ENCODE measurements at regions not wholly inside any gene's neighbourhood (a gene's known extent, or its start where the extent isn't known, plus 50 kb on each side); places are given as distances from the start of the nearest gene placed in this dataset.

DNA sequence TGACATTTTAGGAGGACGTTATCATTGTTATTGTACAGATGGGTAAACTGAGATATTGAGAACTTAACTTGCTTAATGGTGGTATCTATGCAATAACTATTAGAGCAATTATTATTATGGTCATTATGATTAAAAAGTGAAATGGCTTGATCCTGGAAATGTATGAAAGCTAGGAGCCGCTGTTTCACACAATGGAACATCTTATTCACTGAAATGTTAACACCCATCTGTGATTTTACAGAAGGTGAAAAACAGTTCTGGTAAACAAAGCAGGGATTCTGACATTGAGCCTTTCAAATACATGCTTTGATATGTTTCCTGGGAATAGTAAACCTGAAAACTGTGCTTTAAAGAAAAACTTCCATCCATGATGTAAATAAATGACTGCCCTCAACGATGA is 261.4 kb downstream of the BTG1 start:
- no peak overlapping the region for H3K4me2 ChIP-seq
- no peak overlapping the region for H2AFZ ChIP-seq (ENCODE audit: low read depth)
- TF ChIP-seq, protein P1, sequence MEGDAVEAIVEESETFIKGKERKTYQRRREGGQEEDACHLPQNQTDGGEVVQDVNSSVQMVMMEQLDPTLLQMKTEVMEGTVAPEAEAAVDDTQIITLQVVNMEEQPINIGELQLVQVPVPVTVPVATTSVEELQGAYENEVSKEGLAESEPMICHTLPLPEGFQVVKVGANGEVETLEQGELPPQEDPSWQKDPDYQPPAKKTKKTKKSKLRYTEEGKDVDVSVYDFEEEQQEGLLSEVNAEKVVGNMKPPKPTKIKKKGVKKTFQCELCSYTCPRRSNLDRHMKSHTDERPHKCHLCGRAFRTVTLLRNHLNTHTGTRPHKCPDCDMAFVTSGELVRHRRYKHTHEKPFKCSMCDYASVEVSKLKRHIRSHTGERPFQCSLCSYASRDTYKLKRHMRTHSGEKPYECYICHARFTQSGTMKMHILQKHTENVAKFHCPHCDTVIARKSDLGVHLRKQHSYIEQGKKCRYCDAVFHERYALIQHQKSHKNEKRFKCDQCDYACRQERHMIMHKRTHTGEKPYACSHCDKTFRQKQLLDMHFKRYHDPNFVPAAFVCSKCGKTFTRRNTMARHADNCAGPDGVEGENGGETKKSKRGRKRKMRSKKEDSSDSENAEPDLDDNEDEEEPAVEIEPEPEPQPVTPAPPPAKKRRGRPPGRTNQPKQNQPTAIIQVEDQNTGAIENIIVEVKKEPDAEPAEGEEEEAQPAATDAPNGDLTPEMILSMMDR (conservative IDR thresholded peaks at IDR 0.05; ENCODE audit: low read depth, low read length) = no peak
- no peak overlapping the region for H3K27ac ChIP-seq
- H3K4me3 ChIP-seq (IDR thresholded peaks at IDR 0.05; ENCODE audit: insufficient read depth, low read depth, low read length) = no peak overlapping the region
- H3K79me2 ChIP-seq (ENCODE audit: insufficient read depth, low read depth) = no peaks in the 10 kb centered on the region
- H3K4me1 ChIP-seq (ENCODE audit: low read depth, poor library complexity, severe bottlenecking) = no peaks in the 10 kb centered on the region
- no peaks in the 10 kb centered on the region for H3K36me3 ChIP-seq (ENCODE audit: insufficient read depth)
- no peak overlapping the region for H3K9ac ChIP-seq
- no peaks in the 10 kb centered on the region for H4K20me1 ChIP-seq (ENCODE audit: insufficient read depth)
- no peaks in the 10 kb centered on the region for H3K27me3 ChIP-seq (ENCODE audit: insufficient read depth, low read depth)

DNA sequence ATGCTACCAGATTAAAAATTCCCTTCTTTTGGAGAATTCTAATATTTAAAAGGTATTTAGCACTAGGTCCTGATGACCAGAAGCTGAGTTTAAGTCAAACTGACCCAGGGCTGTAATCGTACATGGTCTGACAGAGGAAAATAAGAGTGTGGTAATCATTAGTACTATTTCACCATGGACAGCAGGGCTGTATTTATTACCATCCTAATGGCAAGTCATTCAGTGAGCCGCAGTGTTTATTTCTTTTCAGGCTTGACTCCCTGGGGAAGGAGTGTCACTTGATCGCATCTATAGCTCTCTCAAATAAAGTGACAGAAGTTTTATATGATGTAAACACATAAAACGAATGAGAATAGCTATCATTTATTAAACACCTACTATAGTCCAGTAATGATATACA is 261.8 kb downstream of the BTG1 start:
- Histone ChIP-seq H3K36me3 (ENCODE audit: insufficient read depth) (no peaks in the 10 kb centered on the region), H2AFZ (ENCODE audit: low read depth) (no peak overlapping the region), H3K4me2 (no peak overlapping the region), H4K20me1 (ENCODE audit: insufficient read depth) (no peaks in the 10 kb centered on the region), H3K4me3 (IDR thresholded peaks at IDR 0.05; ENCODE audit: insufficient read depth, low read depth, low read length) (no peak overlapping the region), H3K9ac (no peak overlapping the region), H3K27ac (no peak overlapping the region), H3K27me3 (ENCODE audit: insufficient read depth, low read depth) (no peaks in the 10 kb centered on the region), H3K4me1 (ENCODE audit: low read depth, poor library complexity, severe bottlenecking) (no peaks in the 10 kb centered on the region), H3K79me2 (ENCODE audit: insufficient read depth, low read depth) (no peaks in the 10 kb centered on the region)
- TF ChIP-seq, protein P1 (conservative IDR thresholded peaks at IDR 0.05; ENCODE audit: low read depth, low read length) = no peak

DNA sequence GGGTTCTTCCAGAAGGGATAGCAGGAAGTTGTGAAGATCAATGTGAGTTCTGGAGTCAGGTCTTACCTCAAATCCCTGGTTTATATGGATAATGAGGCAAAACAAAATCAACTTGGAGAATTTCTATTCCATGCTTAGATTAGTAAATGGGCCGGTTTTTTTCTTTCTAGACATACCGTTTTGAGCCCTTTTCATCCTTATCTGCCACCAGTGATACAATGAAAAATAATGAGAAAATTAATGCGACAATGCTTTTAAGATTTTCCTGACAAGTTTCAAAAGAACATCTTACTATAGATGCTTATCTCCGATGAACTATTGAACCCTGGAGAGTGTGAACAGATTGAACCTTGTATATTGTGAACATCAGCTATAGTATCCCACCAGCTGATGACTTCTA is 262.7 kb downstream of the BTG1 start:
- Histone ChIP-seq H3K36me3 (ENCODE audit: insufficient read depth) (no peaks in the 10 kb centered on the region), H4K20me1 (ENCODE audit: insufficient read depth) (no peaks in the 10 kb centered on the region), H3K79me2 (ENCODE audit: insufficient read depth, low read depth) (no peaks in the 10 kb centered on the region), H3K27ac (no peak overlapping the region), H3K4me3 (IDR thresholded peaks at IDR 0.05; ENCODE audit: insufficient read depth, low read depth, low read length) (no peak overlapping the region), H3K9ac (no peak overlapping the region), H3K27me3 (ENCODE audit: insufficient read depth, low read depth) (no peaks in the 10 kb centered on the region), H2AFZ (ENCODE audit: low read depth) (no peak overlapping the region), H3K4me2 (no peak overlapping the region), H3K4me1 (ENCODE audit: low read depth, poor library complexity, severe bottlenecking) (no peaks in the 10 kb centered on the region)
- TF ChIP-seq, protein P1 (conservative IDR thresholded peaks at IDR 0.05; ENCODE audit: low read depth, low read length) = no peak

DNA sequence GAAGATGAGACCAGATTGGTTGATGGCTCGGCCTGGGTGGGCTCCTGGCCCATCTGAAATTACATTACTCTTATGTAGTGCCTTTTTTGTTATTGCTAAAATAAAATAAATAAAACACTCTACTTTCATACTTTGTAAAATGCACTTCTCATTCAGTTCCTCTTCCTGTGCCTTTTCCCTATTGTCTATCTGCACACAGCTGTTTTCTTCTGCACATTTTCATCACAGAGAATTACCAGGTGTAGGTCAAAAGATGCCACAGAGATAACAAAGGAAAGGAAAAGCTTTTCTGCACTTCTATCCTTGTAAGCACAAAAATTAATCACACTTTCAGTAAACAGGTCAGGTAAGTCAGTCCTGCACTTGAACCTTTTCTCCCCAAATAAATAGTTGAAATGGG is 265.1 kb downstream of the BTG1 start:
- Histone ChIP-seq H3K36me3 (ENCODE audit: insufficient read depth) (no peaks in the 10 kb centered on the region), H3K4me1 (ENCODE audit: low read depth, poor library complexity, severe bottlenecking) (no peaks in the 10 kb centered on the region), H3K79me2 (ENCODE audit: insufficient read depth, low read depth) (no peaks in the 10 kb centered on the region), H3K9ac (no peak overlapping the region), H3K27ac (no peak overlapping the region), H3K27me3 (ENCODE audit: insufficient read depth, low read depth) (no peaks in the 10 kb centered on the region), H3K4me2 (no peak overlapping the region), H3K4me3 (IDR thresholded peaks at IDR 0.05; ENCODE audit: insufficient read depth, low read depth, low read length) (no peak overlapping the region), H4K20me1 (ENCODE audit: insufficient read depth) (no peaks in the 10 kb centered on the region), H2AFZ (ENCODE audit: low read depth) (no peak overlapping the region)
- TF ChIP-seq, protein P1 (conservative IDR thresholded peaks at IDR 0.05; ENCODE audit: low read depth, low read length) = no peak

Data from KMS-11 (cell line).